Mesendoderm (in vitro differentiated cells): ENCODE measurements at regions not wholly inside any gene's neighbourhood (a gene's known extent, or its start where the extent isn't known, plus 50 kb on each side); places are given as distances from the start of the nearest gene placed in this dataset.

Source experiments
- DNase-seq: peaks from one replicate; pipeline ENCODE4 v3.0.0; 2013
- H2AK5ac ChIP-seq: 2 replicates; pipeline ENCODE4 v1.6.1; 2013; ENCODE audit warnings: low read length, inconsistent platforms
- H2BK120ac ChIP-seq: 2 replicates; pipeline ENCODE4 v1.6.1; 2013; ENCODE audit warnings: low read depth, mild to moderate bottlenecking, low read length, moderate library complexity, mixed read lengths
- H2BK15ac ChIP-seq: replicated peaks from 2 replicates; pipeline ENCODE4 v1.6.1; 2013; ENCODE audit warnings: low read depth, mild to moderate bottlenecking, moderate library complexity
- H2BK5ac ChIP-seq: 2 replicates; pipeline ENCODE4 v1.6.1; 2013; ENCODE audit warnings: low read length, inconsistent platforms
- H3K18ac ChIP-seq: 2 replicates; pipeline ENCODE4 v1.6.1; 2013; ENCODE audit warnings: mild to moderate bottlenecking, low read length, mixed read lengths
- H3K23ac ChIP-seq: one replicate; pipeline ENCODE4 v1.6.1; 2013; ENCODE audit warnings: low read length
- H3K27ac ChIP-seq: 2 replicates; pipeline ENCODE4 v1.5.1; 2013; ENCODE audit warnings: low read depth, mild to moderate bottlenecking, inconsistent platforms, low read length, moderate library complexity
- H3K27me3 ChIP-seq: 2 replicates; pipeline ENCODE4 v1.6.1; 2013; ENCODE audit warnings: low read length, control low read depth, mild to moderate bottlenecking, inconsistent platforms; ENCODE audit not compliant: insufficient read depth, poor library complexity
- H3K36me3 ChIP-seq: 2 replicates; pipeline ENCODE4 v1.6.1; 2013; ENCODE audit warnings: low read length, inconsistent platforms; ENCODE audit not compliant: control insufficient read depth, insufficient read depth
- H3K4ac ChIP-seq: one replicate; pipeline ENCODE4 v1.6.1; 2013; ENCODE audit warnings: low read depth, mild to moderate bottlenecking, low read length, moderate library complexity
- H3K4me1 ChIP-seq: 2 replicates; pipeline ENCODE4 v1.6.1; 2013; ENCODE audit warnings: low read depth, low read length, inconsistent platforms; ENCODE audit not compliant: control insufficient read depth
- H3K4me2 ChIP-seq: 2 replicates; pipeline ENCODE4 v1.6.1; 2013; ENCODE audit warnings: low read length
- H3K4me3 ChIP-seq: 2 replicates; pipeline ENCODE4 v1.5.1; 2013; ENCODE audit warnings: mild to moderate bottlenecking, low read length
- H3K56ac ChIP-seq: one replicate; pipeline ENCODE4 v1.6.1; 2013; ENCODE audit warnings: low read length
- H3K79me1 ChIP-seq: 2 replicates; pipeline ENCODE4 v1.6.1; 2013; ENCODE audit warnings: low read length, inconsistent platforms
- H3K79me2 ChIP-seq: 2 replicates; pipeline ENCODE4 v1.6.1; 2013; ENCODE audit warnings: mild to moderate bottlenecking, low read length; ENCODE audit not compliant: control insufficient read depth, insufficient read depth
- H3K9ac ChIP-seq: 2 replicates; pipeline ENCODE4 v1.6.1; 2013; ENCODE audit warnings: low read length, inconsistent platforms
- H4K5ac ChIP-seq: one replicate; pipeline ENCODE4 v1.6.1; 2013; ENCODE audit warnings: low read length
- H4K8ac ChIP-seq: one replicate; pipeline ENCODE4 v1.6.1; 2013; ENCODE audit warnings: low read depth, mild to moderate bottlenecking, control low read depth, low read length, moderate library complexity
- whole genome bisulfite sequencing: extraction: QIAGEN DNeasy Blood & Tissue Kit; methylation state at CpG from one replicate; pipeline ENCODE4 v1.1.7; 2013; ENCODE audit warnings: low lambda C conversion rate, missing lambda C conversion rate; ENCODE audit not compliant: insufficient coverage; ENCODE audit errors: extremely low coverage; 5-methylcytosine and 5-hydroxymethylcytosine counted together

- WGBS: no CpG with 5 or more reads among the region's 6 CpGs
- Histone ChIP-seq H2BK120ac (no peak overlapping the region), H3K23ac (no peak overlapping the region), H2BK15ac (no peak overlapping the region), H3K56ac (no peak overlapping the region), H3K36me3 (no peaks in the 10 kb centered on the region), H3K27ac (no peak overlapping the region), H3K18ac (no peak overlapping the region), H3K4me1 (no peaks in the 10 kb centered on the region), H3K4me2 (no peak overlapping the region), H3K9ac (no peak overlapping the region), H3K4me3 (no peak overlapping the region), H2BK5ac (no peak overlapping the region), H3K27me3 (no peaks in the 10 kb centered on the region), H3K79me1 (no peaks in the 10 kb centered on the region), H3K4ac (no peak overlapping the region), H4K8ac (no peak overlapping the region), H2AK5ac (no peak overlapping the region), H3K79me2 (no peaks in the 10 kb centered on the region), H4K5ac (no peak overlapping the region)
- peak; percentile 24 for DNase-seq
These were observed 99.7 kb upstream of the RFX8 start for GRCh38 chr2:101574622-101575021.

- H3K23ac ChIP-seq: no peak overlapping the region
- no peak overlapping the region for H3K27ac ChIP-seq
- no peak overlapping the region for H3K56ac ChIP-seq
- no peak overlapping the region for H2BK120ac ChIP-seq
- no peaks in the 10 kb centered on the region for H3K4me1 ChIP-seq
- H3K18ac ChIP-seq: no peak overlapping the region
- no peak overlapping the region for H2BK5ac ChIP-seq
- no peaks in the 10 kb centered on the region for H3K79me1 ChIP-seq
- no peak overlapping the region for H4K5ac ChIP-seq
- no peak overlapping the region for H3K4ac ChIP-seq
- H3K4me2 ChIP-seq: no peak overlapping the region
- DNase-seq: no peak
- WGBS: no CpG with 5 or more reads among the region's 1 CpG
- no peak overlapping the region for H3K4me3 ChIP-seq
- H3K79me2 ChIP-seq: no peaks in the 10 kb centered on the region
- H2BK15ac ChIP-seq: no peak overlapping the region
- no peak overlapping the region for H2AK5ac ChIP-seq
- H4K8ac ChIP-seq: no peak overlapping the region
- H3K36me3 ChIP-seq: no peaks in the 10 kb centered on the region
- no peak overlapping the region for H3K9ac ChIP-seq
- no peaks in the 10 kb centered on the region for H3K27me3 ChIP-seq
These were observed 97.0 kb upstream of the RFX8 start for GRCh38 chr2:101571951-101572350.

DNA sequence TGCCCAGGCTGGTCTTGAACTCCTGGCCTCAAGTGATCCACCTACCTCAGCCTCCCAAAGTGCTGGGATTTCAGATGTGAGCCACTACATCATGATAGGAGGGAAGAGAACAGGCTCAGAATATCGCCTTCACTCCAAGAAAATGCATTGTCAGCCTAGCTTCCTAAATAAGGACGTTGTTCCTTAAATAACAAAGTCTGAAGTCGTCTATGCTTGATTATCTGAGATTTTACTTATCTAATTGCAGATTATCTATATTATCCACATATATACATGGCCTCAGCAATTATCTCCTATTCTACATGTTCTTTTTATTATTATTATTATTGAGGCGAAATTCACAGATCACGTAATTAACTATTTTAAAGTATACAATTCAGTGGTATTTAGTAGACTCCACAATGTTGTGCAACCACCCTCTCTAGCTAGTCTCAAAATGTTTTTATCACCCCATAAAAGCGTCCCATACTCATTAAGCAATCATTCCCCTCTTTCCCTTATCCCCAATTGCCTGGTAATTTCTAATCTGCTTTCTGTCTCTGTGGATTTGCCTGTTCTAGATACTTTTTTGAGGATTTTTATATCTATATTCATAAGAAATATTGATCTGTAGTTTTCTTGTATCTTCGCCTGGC, 95.1 kb upstream of the RFX8 start:
- no peak overlapping the region for H4K5ac ChIP-seq
- H3K4ac ChIP-seq: no peak overlapping the region
- H3K4me2 ChIP-seq: no peak overlapping the region
- H3K4me1 ChIP-seq: no peaks in the 10 kb centered on the region
- no peak overlapping the region for H2BK120ac ChIP-seq
- no peak overlapping the region for H3K4me3 ChIP-seq
- no peaks in the 10 kb centered on the region for H3K79me2 ChIP-seq
- H3K27me3 ChIP-seq: no peaks in the 10 kb centered on the region
- DNase-seq: no peak
- no CpG with 5 or more reads among the region's 7 CpGs for WGBS
- H3K18ac ChIP-seq: no peak overlapping the region
- no peaks in the 10 kb centered on the region for H3K79me1 ChIP-seq
- H2AK5ac ChIP-seq: no peak overlapping the region
- no peak overlapping the region for H3K9ac ChIP-seq
- H3K23ac ChIP-seq: no peak overlapping the region
- H3K27ac ChIP-seq: no peak overlapping the region
- H3K56ac ChIP-seq: no peak overlapping the region
- no peak overlapping the region for H2BK15ac ChIP-seq
- H2BK5ac ChIP-seq: no peak overlapping the region
- H4K8ac ChIP-seq: no peak overlapping the region
- H3K36me3 ChIP-seq: no peaks in the 10 kb centered on the region

DNA sequence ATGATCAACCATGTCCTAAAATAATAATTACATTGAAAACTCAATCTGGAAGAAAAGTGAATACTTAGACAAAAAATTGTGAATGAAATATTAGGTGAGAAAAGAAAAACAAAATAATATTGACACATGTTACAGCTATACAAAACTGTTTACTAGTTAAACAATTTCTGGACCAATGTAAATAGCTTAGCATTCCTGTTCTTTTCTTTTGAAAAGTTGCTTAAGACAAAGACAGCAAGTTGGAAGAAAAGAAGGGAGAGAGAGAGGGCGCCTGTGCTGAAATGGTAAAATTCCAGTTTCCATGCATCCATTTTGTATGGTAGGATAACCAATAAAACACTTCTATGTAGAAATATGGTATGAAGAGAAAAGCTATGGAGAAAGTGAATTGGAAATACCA, 94.1 kb upstream of the RFX8 start:
- H3K9ac ChIP-seq: no peak overlapping the region
- no peaks in the 10 kb centered on the region for H3K79me2 ChIP-seq
- no peak overlapping the region for H3K23ac ChIP-seq
- no peaks in the 10 kb centered on the region for H3K4me1 ChIP-seq
- H3K36me3 ChIP-seq: no peaks in the 10 kb centered on the region
- no peak for DNase-seq
- no peak overlapping the region for H3K18ac ChIP-seq
- H2AK5ac ChIP-seq: no peak overlapping the region
- no peak overlapping the region for H3K27ac ChIP-seq
- no peak overlapping the region for H4K5ac ChIP-seq
- H3K4me3 ChIP-seq: no peak overlapping the region
- no peak overlapping the region for H3K4ac ChIP-seq
- no peak overlapping the region for H4K8ac ChIP-seq
- no peak overlapping the region for H2BK15ac ChIP-seq
- no peaks in the 10 kb centered on the region for H3K27me3 ChIP-seq
- no peak overlapping the region for H3K4me2 ChIP-seq
- no peaks in the 10 kb centered on the region for H3K79me1 ChIP-seq
- H2BK120ac ChIP-seq: no peak overlapping the region
- H2BK5ac ChIP-seq: no peak overlapping the region
- WGBS: no CpG with 5 or more reads among the region's 1 CpG
- no peak overlapping the region for H3K56ac ChIP-seq

DNA sequence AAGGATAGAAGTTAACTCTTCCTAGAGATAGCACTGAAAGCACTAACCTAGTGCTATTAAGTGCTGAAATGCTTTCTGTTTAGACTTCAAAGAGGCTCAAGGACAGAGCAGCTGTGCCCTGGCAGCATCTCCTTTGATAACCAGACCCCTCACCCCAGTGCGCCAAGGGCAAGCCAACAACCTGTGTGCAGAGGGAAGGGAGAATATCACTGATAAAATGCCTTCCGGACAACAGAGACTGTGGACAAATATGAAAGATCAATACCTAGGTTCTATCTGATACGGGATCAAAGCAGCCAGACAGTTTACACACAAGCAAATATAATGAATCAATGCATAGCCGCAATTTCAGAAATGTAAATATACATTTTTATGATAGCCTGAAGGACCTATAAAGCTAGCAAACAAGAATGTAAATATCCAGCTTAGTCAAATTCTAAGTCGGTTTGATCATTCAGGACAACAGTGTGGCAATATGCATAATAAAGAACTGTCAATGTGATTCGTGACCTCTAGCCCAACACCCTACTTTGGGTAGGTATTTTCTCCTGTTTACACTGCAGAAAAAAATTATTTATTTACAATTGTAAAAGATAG, 91.8 kb upstream of the RFX8 start:
- no peak overlapping the region for H2BK120ac ChIP-seq
- H2BK5ac ChIP-seq: no peak overlapping the region
- no peak overlapping the region for H3K4me2 ChIP-seq
- H3K36me3 ChIP-seq: no peaks in the 10 kb centered on the region
- no peaks in the 10 kb centered on the region for H3K79me2 ChIP-seq
- H3K27ac ChIP-seq: no peak overlapping the region
- H4K5ac ChIP-seq: no peak overlapping the region
- no CpG with 5 or more reads among the region's 6 CpGs for WGBS
- H3K27me3 ChIP-seq: no peaks in the 10 kb centered on the region
- H3K4me3 ChIP-seq: no peak overlapping the region
- no peak for DNase-seq
- H2BK15ac ChIP-seq: no peak overlapping the region
- H3K18ac ChIP-seq: no peak overlapping the region
- no peaks in the 10 kb centered on the region for H3K79me1 ChIP-seq
- H3K4ac ChIP-seq: no peak overlapping the region
- H2AK5ac ChIP-seq: no peak overlapping the region
- no peak overlapping the region for H4K8ac ChIP-seq
- no peak overlapping the region for H3K56ac ChIP-seq
- H3K23ac ChIP-seq: no peak overlapping the region
- H3K9ac ChIP-seq: no peak overlapping the region
- no peaks in the 10 kb centered on the region for H3K4me1 ChIP-seq

DNA sequence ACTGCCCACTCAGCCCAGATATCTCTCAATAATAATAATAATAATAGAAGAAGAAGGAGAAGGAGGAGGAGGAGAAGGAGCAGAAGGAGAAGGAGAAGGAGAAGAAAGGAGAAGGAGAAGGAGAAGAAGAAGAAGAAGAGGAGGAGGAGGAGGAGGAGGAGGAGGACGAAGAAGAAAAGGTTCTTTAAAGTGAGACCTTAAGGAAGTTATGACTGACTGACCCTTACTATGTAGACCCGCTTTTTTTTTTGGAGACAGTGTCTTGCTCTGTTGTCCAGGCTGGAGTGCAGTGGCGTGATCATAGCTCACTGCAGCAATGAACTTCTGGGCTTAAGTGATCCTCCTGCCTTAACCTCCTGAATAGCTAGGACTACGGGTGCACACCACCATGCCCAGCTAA, 88.9 kb upstream of the RFX8 start:
- H3K4me2 ChIP-seq: no peak overlapping the region
- no peak overlapping the region for H2BK15ac ChIP-seq
- H2AK5ac ChIP-seq: no peak overlapping the region
- no peaks in the 10 kb centered on the region for H3K36me3 ChIP-seq
- no peaks in the 10 kb centered on the region for H3K79me2 ChIP-seq
- no peak overlapping the region for H3K4ac ChIP-seq
- H3K27ac ChIP-seq: no peak overlapping the region
- no peak overlapping the region for H3K18ac ChIP-seq
- H4K8ac ChIP-seq: no peak overlapping the region
- WGBS: no CpG with 5 or more reads among the region's 4 CpGs
- no peak overlapping the region for H4K5ac ChIP-seq
- no peak overlapping the region for H3K9ac ChIP-seq
- H3K4me1 ChIP-seq: no peaks in the 10 kb centered on the region
- no peak overlapping the region for H2BK5ac ChIP-seq
- no peak overlapping the region for H3K4me3 ChIP-seq
- H3K27me3 ChIP-seq: no peaks in the 10 kb centered on the region
- no peak overlapping the region for H3K56ac ChIP-seq
- H3K79me1 ChIP-seq: no peaks in the 10 kb centered on the region
- no peak overlapping the region for H2BK120ac ChIP-seq
- DNase-seq: no peak
- H3K23ac ChIP-seq: no peak overlapping the region
